ENCODE measurements at regions not wholly inside any gene's neighbourhood (a gene's known extent, or its start where the extent isn't known, plus 50 kb on each side); places are given as distances from the start of the nearest gene placed in this dataset.

DNA sequence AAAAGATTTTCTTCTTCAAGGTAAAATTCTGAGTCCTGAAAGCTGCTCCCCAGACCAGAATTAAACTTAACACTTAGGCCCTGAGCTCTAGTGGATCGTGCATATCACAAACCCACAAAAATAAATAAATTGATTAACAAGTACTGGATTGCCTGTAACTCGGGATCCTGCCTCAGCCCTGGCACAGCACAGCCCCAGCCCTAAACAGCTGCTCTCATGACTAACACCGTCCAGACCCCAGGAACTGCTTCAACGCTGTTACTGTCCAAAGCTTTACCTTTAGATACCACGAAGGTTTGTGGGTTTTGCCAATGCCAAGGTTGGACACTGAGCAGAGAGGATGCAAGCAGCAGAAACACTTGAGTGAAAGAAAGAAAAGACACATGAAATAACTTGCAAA lies 172.5 kb downstream of the COPRS start:
- intact Hi-C loops (cut with DNase I): no loop called here

GRCh38 chr17:31684901-31685300 lies 174.1 kb downstream of the COPRS start:
- intact Hi-C loops (cut with DNase I): no loop called here
- H3K27ac ChIP-seq: no peak overlapping the region
- ATAC-seq: no peak
- no peak for DNase-seq
- H3K9me3 ChIP-seq: no peaks in the 10 kb centered on the region
- no peak overlapping the region for H3K4me3 ChIP-seq
- TF ChIP-seq, protein P1, sequence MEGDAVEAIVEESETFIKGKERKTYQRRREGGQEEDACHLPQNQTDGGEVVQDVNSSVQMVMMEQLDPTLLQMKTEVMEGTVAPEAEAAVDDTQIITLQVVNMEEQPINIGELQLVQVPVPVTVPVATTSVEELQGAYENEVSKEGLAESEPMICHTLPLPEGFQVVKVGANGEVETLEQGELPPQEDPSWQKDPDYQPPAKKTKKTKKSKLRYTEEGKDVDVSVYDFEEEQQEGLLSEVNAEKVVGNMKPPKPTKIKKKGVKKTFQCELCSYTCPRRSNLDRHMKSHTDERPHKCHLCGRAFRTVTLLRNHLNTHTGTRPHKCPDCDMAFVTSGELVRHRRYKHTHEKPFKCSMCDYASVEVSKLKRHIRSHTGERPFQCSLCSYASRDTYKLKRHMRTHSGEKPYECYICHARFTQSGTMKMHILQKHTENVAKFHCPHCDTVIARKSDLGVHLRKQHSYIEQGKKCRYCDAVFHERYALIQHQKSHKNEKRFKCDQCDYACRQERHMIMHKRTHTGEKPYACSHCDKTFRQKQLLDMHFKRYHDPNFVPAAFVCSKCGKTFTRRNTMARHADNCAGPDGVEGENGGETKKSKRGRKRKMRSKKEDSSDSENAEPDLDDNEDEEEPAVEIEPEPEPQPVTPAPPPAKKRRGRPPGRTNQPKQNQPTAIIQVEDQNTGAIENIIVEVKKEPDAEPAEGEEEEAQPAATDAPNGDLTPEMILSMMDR (IDR thresholded peaks at IDR 0.05): no peak
- H3K36me3 ChIP-seq (ENCODE audit: insufficient read depth in 1 of 2, low read depth in 1 of 2): no peaks in the 10 kb centered on the region
- H3K4me1 ChIP-seq: no peaks in the 10 kb centered on the region
- H3K27me3 ChIP-seq (ENCODE audit: insufficient read depth in 3 of 3, low read length in 2 of 3): no peaks in the 10 kb centered on the region
- WGBS, 3 donors: 0 to 9% (median 8%) methylated on average over 1 of the region's 1 CpG

More for the DNA sequence above, 172.5 kb downstream of the COPRS start:
- Histone ChIP-seq H3K27ac (no peak overlapping the region), H3K27me3 (ENCODE audit: insufficient read depth in 3 of 3, low read length in 2 of 3) (no peaks in the 10 kb centered on the region), H3K4me3 (no peak overlapping the region), H3K9me3 (no peaks in the 10 kb centered on the region), H3K36me3 (ENCODE audit: insufficient read depth in 1 of 2, low read depth in 1 of 2) (no peaks in the 10 kb centered on the region), H3K4me1 (no peaks in the 10 kb centered on the region)
- ATAC-seq (no peak), DNase-seq (no peak)
- TF ChIP-seq, protein P1 (IDR thresholded peaks at IDR 0.05): no peak
- WGBS, 3 donors: 57 to 78% (median 61%) methylated on average over 5 of the region's 5 CpGs

GRCh38 chr17:31680126-31680525 lies 178.9 kb downstream of the COPRS start:
- WGBS, 3 donors: 78 to 89% (median 85%) methylated on average over 8 of the region's 8 CpGs
- intact Hi-C loops (cut with DNase I): no loop called here
- no peaks in the 10 kb centered on the region for H3K36me3 ChIP-seq (ENCODE audit: insufficient read depth in 1 of 2, low read depth in 1 of 2)
- ATAC-seq (no peak), DNase-seq (no peak)
- no peak overlapping the region for H3K4me3 ChIP-seq
- peaks cover 4% of the 10 kb centered on the region for H3K4me1 ChIP-seq
- TF ChIP-seq, protein P1 (IDR thresholded peaks at IDR 0.05): no peak
- no peaks in the 10 kb centered on the region for H3K27me3 ChIP-seq (ENCODE audit: insufficient read depth in 3 of 3, low read length in 2 of 3)
- no peak overlapping the region for H3K27ac ChIP-seq
- no peaks in the 10 kb centered on the region for H3K9me3 ChIP-seq

- no peak for DNase-seq
- 90 to 94% (median 93%) methylated on average over 5 of the region's 5 CpGs for WGBS, 3 donors
- H3K27ac ChIP-seq: no peak overlapping the region
- H3K4me1 ChIP-seq: peaks cover 4% of the 10 kb centered on the region
- no peaks in the 10 kb centered on the region for H3K9me3 ChIP-seq
- intact Hi-C loops (cut with DNase I): no loop called here
- no peak for ATAC-seq
- H3K36me3 ChIP-seq (ENCODE audit: insufficient read depth in 1 of 2, low read depth in 1 of 2): no peaks in the 10 kb centered on the region
- TF ChIP-seq, protein P1 (IDR thresholded peaks at IDR 0.05): no peak
- peaks cover 0 to 4% (median 0%) of the 10 kb centered on the region in 3 donors for H3K27me3 ChIP-seq (ENCODE audit: insufficient read depth in 3 of 3, low read length in 2 of 3)
- no peak overlapping the region for H3K4me3 ChIP-seq
Observed at GRCh38 chr17:31679667-31680066, 179.4 kb downstream of the COPRS start.

DNA sequence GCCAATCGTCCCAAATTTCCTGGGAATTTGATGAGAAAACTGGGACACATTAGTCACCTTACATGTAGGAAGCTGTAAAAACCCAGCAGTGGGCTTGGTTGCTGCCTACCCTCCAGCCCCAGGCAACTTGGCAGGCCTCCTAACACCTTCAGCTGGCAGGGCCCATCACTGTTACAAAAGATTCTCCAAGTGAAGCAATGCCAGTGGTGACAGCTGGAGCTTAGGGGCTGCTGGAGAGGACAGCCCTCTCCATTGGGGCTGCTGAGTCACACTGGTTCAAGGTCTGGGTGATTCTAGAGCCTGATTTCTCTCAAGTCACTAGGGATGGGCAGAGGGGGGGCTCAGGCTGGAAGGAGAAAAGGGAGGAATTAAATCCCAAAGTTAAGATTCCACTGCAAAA lies 180.6 kb downstream of the COPRS start:
- Histone ChIP-seq H3K27me3 (ENCODE audit: insufficient read depth in 3 of 3, low read length in 2 of 3) (peaks cover 0 to 6% (median 0%) of the 10 kb centered on the region in 3 donors), H3K36me3 (ENCODE audit: insufficient read depth in 1 of 2, low read depth in 1 of 2) (no peaks in the 10 kb centered on the region), H3K4me1 (peaks cover 4% of the 10 kb centered on the region), H3K4me3 (no peak overlapping the region), H3K27ac (no peak overlapping the region), H3K9me3 (no peaks in the 10 kb centered on the region)
- ATAC-seq (peak; percentile 87 to 97 (median 94)), DNase-seq (peak; percentile 56 to 59)
- 11 to 35% (median 22%) methylated on average over 1 of the region's 1 CpG for WGBS, 3 donors
- intact Hi-C loops (cut with DNase I): no loop called here
- TF ChIP-seq, protein P1 (IDR thresholded peaks at IDR 0.05): no peak

All from psoas muscle (tissue), 7 donors.